Fibroblast of the aortic adventitia (primary cell): ENCODE measurements at regions not wholly inside any gene's neighbourhood (a gene's known extent, or its start where the extent isn't known, plus 50 kb on each side); places are given as distances from the start of the nearest gene placed in this dataset.
A peak's percentile ranks its signal among the peaks of the same experiment; 100 is the strongest.

Source experiments
- DNase-seq: peaks from one replicate; pipeline ENCODE4 v3.0.0-alpha.2; 2010; ENCODE audit warnings: low read depth
- H3K4me3 ChIP-seq: 2 replicates; pipeline ENCODE4 v1.5.1; 2011; ENCODE audit warnings: low read depth, mild to moderate bottlenecking, control low read depth, low read length, moderate library complexity
- CTCF ChIP-seq: IDR thresholded peaks from 2 replicates; pipeline ENCODE4 v1.5.1; 2011; ENCODE audit warnings: mild to moderate bottlenecking, low read length, control low read depth, inconsistent platforms; ENCODE audit not compliant: insufficient read depth

- H3K4me3 ChIP-seq: no peak overlapping the region
- no peak for TF ChIP-seq CTCF
- DNase-seq: peak; percentile 32
Measured at GRCh38 chr2:239814861-239815601, 210.1 kb downstream of the NDUFA10 start.

- no peak for TF ChIP-seq CTCF
- DNase-seq: peak; percentile 28
Measured at GRCh38 chr2:239814116-239814860, 210.9 kb downstream of the NDUFA10 start.

GRCh38 chr2:239813261-239814115 lies 211.7 kb downstream of the NDUFA10 start:
- DNase-seq: peak; percentile 1
- TF ChIP-seq CTCF: no peak
- H3K4me3 ChIP-seq: no peak overlapping the region

More at GRCh38 chr2:239814116-239814860, 210.9 kb downstream of the NDUFA10 start:
- no peak overlapping the region for H3K4me3 ChIP-seq

GRCh38 chr2:239811806-239812560 lies 213.2 kb downstream of the NDUFA10 start:
- H3K4me3 ChIP-seq: no peak overlapping the region
- TF ChIP-seq CTCF: no peak
- DNase-seq: no peak

GRCh38 chr2:239811111-239811781 lies 213.9 kb downstream of the NDUFA10 start:
- DNase-seq: peak; percentile 39

More at GRCh38 chr2:239811111-239811781, 213.9 kb downstream of the NDUFA10 start:
- no peak for TF ChIP-seq CTCF
- H3K4me3 ChIP-seq: no peak overlapping the region
